Vagina (tissue), 2 donors: ENCODE measurements at regions not wholly inside any gene's neighbourhood (a gene's known extent, or its start where the extent isn't known, plus 50 kb on each side); places are given as distances from the start of the nearest gene placed in this dataset.

Experiments
- DNase-seq, 2 donors: peaks; one replicate each; pipeline ENCODE4 v3.0.0-alpha.2; 2017; ENCODE audit errors: extremely low spot score in 2 of 2
- H3K27ac ChIP-seq: fragments of 200-600 bp; sonication (generic); one replicate; pipeline ENCODE4 v1.5.1; 2019
- H3K27me3 ChIP-seq: fragments of 200-600 bp; sonication (generic); one replicate; pipeline ENCODE4 v1.5.1; 2019
- H3K36me3 ChIP-seq, 2 donors: fragments of 200-600 bp; sonication (generic); one replicate each; pipeline ENCODE4 v1.5.1; 2017 to 2019
- H3K4me1 ChIP-seq: fragments of 200-600 bp; sonication (generic); one replicate; pipeline ENCODE4 v1.5.1; 2019
- H3K4me3 ChIP-seq, 2 donors: fragments of 200-600 bp; sonication (generic); 1 replicate in 1 of 2; 2 replicates in 1 of 2; pipeline ENCODE4 v1.5.1; 2016 to 2019
- H3K9me3 ChIP-seq: fragments of 200-600 bp; sonication (generic); one replicate; pipeline ENCODE4 v1.5.1; 2019
- CTCF ChIP-seq, 3 experiments: fragments of 450-650 bp in 2 of 3; fragments of 200-600 bp in 1 of 3; sonication (generic) in 1 of 3; IDR thresholded peaks; one replicate each; pipeline ENCODE4 v1.5.1; 2017 to 2019; ENCODE audit warnings: antibody characterized with exemption in 3 of 3, mild to moderate bottlenecking in 2 of 3, moderate library complexity in 2 of 3
- POLR2A ChIP-seq, 2 donors: fragments of 450-650 bp; IDR thresholded peaks; one replicate each; pipeline ENCODE4 v1.6.1; 2017; ENCODE audit warnings: antibody characterized with exemption in 2 of 2, mild to moderate bottlenecking in 2 of 2, moderate library complexity in 2 of 2
- POLR2AphosphoS5 ChIP-seq, 2 donors: sonication (generic); formaldehyde crosslinking; IDR thresholded peaks; one replicate each; pipeline ENCODE4 v1.9.0; 2017; ENCODE audit warnings: antibody characterized with exemption in 2 of 2, mild to moderate bottlenecking in 2 of 2, low read depth in 1 of 2; ENCODE audit not compliant: insufficient read depth in 1 of 2
- intact Hi-C: fragments of 100-400 bp; cut with DNase I; formaldehyde crosslinking; loops from one replicate; pipeline ENCODE4 v1.15.1; 2023

GRCh38 chr22:48686694-48687302 is 1140.9 kb downstream of the BRD1 start:
- intact Hi-C loops, result no loop called here

GRCh38 chr22:48685767-48686166 is 1141.9 kb downstream of the BRD1 start:
- no peaks in the 10 kb centered on the region for H3K4me1 ChIP-seq
- H3K9me3 ChIP-seq, result no peaks in the 10 kb centered on the region
- no peaks in the 10 kb centered on the region for H3K36me3 ChIP-seq
- no peak for DNase-seq
- H3K27ac ChIP-seq, result no peak overlapping the region
- TF ChIP-seq CTCF (IDR thresholded peaks at IDR 0.05) (no peak), POLR2A (IDR thresholded peaks at IDR 0.05) (no peak), POLR2AphosphoS5 (IDR thresholded peaks at IDR 0.05; ENCODE audit: insufficient read depth in 1 of 2, low read depth in 1 of 2) (no peak)
- H3K27me3 ChIP-seq, result no peaks in the 10 kb centered on the region
- intact Hi-C loops, result no loop called here
- H3K4me3 ChIP-seq, result no peak overlapping the region

More at GRCh38 chr22:48686694-48687302, 1140.9 kb downstream of the BRD1 start:
- Histone ChIP-seq H3K9me3 (no peaks in the 10 kb centered on the region), H3K27ac (no peak overlapping the region), H3K4me3 (no peak overlapping the region), H3K27me3 (no peaks in the 10 kb centered on the region), H3K4me1 (no peaks in the 10 kb centered on the region), H3K36me3 (no peaks in the 10 kb centered on the region)
- no peak for DNase-seq
- no peak for TF ChIP-seq POLR2AphosphoS5 (IDR thresholded peaks at IDR 0.05; ENCODE audit: insufficient read depth in 1 of 2, low read depth in 1 of 2)
- no peak for TF ChIP-seq CTCF (IDR thresholded peaks at IDR 0.05)
- no peak for TF ChIP-seq POLR2A (IDR thresholded peaks at IDR 0.05)

- Histone ChIP-seq H3K4me3 (no peak overlapping the region), H3K36me3 (no peaks in the 10 kb centered on the region), H3K27ac (no peak overlapping the region), H3K4me1 (no peaks in the 10 kb centered on the region), H3K9me3 (no peaks in the 10 kb centered on the region), H3K27me3 (no peaks in the 10 kb centered on the region)
- intact Hi-C loops, result no loop called here
- TF ChIP-seq POLR2AphosphoS5 (IDR thresholded peaks at IDR 0.05; ENCODE audit: insufficient read depth in 1 of 2, low read depth in 1 of 2) (no peak), POLR2A (IDR thresholded peaks at IDR 0.05) (no peak), CTCF (IDR thresholded peaks at IDR 0.05) (no peak)
- DNase-seq, result no peak
These were observed 1144.0 kb downstream of the BRD1 start for GRCh38 chr22:48683640-48684039.

GRCh38 chr22:48682504-48682903 is 1145.2 kb downstream of the BRD1 start:
- DNase-seq, result no peak
- Histone ChIP-seq H3K27ac (no peak overlapping the region), H3K4me3 (no peak overlapping the region), H3K36me3 (no peaks in the 10 kb centered on the region), H3K27me3 (no peaks in the 10 kb centered on the region), H3K4me1 (no peaks in the 10 kb centered on the region), H3K9me3 (no peaks in the 10 kb centered on the region)
- intact Hi-C loops, result no loop called here
- TF ChIP-seq CTCF (IDR thresholded peaks at IDR 0.05) (no peak), POLR2A (IDR thresholded peaks at IDR 0.05) (no peak), POLR2AphosphoS5 (IDR thresholded peaks at IDR 0.05; ENCODE audit: insufficient read depth in 1 of 2, low read depth in 1 of 2) (no peak)

GRCh38 chr22:48680601-48681000 is 1147.1 kb downstream of the BRD1 start:
- DNase-seq, result no peak
- Histone ChIP-seq H3K4me3 (no peak overlapping the region), H3K36me3 (no peaks in the 10 kb centered on the region), H3K9me3 (no peaks in the 10 kb centered on the region), H3K4me1 (no peaks in the 10 kb centered on the region), H3K27ac (no peak overlapping the region), H3K27me3 (no peaks in the 10 kb centered on the region)
- TF ChIP-seq CTCF (IDR thresholded peaks at IDR 0.05) (no peak), POLR2A (IDR thresholded peaks at IDR 0.05) (no peak), POLR2AphosphoS5 (IDR thresholded peaks at IDR 0.05; ENCODE audit: insufficient read depth in 1 of 2, low read depth in 1 of 2) (no peak)
- intact Hi-C loops, result no loop called here
